Right ventricle myocardium inferior (tissue), 1 donor: ENCODE measurements at regions not wholly inside any gene's neighbourhood (a gene's known extent, or its start where the extent isn't known, plus 50 kb on each side); places are given as distances from the start of the nearest gene placed in this dataset.

Experiments used
- ATAC-seq: fragments of 200-7000 bp; cut with Tn5 transposase; one replicate; pipeline ENCODE4 v1.9.1; 2020; ENCODE audit warnings: mild to moderate bottlenecking, moderate library complexity
- DNase-seq: peaks from one replicate; pipeline ENCODE4 v3.0.0; 2021; ENCODE audit errors: missing footprints
- intact Hi-C: fragments of 100-400 bp; cut with DNase I; formaldehyde crosslinking; loops from one replicate; pipeline ENCODE4 v1.11.0; 2022
- donor health status: DM: no; HTN: yes; CAD: no; lungs with severe emphysema.

GRCh38 chr11:92879086-92879485 lies 90.4 kb upstream of the MTNR1B start:
- no peak for ATAC-seq
- intact Hi-C loops: loop anchor here (10.0 kb wide), 1 partner anchor 104 kb away; no protein-coding TSS in a partner anchor
- DNase-seq: no peak

DNA sequence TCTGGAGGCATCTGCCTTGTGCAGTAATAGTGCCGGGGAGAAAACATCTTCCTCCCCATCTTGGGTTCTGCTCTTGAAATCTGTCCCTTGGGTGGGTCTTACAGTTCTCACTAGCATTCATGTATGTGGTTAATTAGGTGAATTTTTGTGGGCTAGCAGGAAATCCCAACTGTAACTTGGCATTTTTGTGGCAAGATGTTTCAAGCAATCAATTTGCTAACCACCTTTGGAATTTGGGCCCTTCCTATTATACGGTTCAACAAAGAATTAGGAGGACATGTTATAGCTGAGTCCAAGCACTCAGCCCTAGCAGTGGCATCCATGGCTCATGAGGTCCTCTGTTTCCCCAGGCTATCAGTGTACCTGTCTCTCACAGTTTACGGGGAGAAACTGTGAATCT lies 89.1 kb upstream of the MTNR1B start:
- DNase-seq (no peak), ATAC-seq (no peak)
- intact Hi-C loops: loop anchor here (10.0 kb wide), 1 partner anchor 146 kb away; no protein-coding TSS in a partner anchor

- intact Hi-C loops: loop anchor here (10.0 kb wide), 1 partner anchor 147 kb away; no protein-coding TSS in a partner anchor
- DNase-seq (no peak), ATAC-seq (no peak)
These were observed 87.5 kb upstream of the MTNR1B start for GRCh38 chr11:92881940-92882450.

DNA sequence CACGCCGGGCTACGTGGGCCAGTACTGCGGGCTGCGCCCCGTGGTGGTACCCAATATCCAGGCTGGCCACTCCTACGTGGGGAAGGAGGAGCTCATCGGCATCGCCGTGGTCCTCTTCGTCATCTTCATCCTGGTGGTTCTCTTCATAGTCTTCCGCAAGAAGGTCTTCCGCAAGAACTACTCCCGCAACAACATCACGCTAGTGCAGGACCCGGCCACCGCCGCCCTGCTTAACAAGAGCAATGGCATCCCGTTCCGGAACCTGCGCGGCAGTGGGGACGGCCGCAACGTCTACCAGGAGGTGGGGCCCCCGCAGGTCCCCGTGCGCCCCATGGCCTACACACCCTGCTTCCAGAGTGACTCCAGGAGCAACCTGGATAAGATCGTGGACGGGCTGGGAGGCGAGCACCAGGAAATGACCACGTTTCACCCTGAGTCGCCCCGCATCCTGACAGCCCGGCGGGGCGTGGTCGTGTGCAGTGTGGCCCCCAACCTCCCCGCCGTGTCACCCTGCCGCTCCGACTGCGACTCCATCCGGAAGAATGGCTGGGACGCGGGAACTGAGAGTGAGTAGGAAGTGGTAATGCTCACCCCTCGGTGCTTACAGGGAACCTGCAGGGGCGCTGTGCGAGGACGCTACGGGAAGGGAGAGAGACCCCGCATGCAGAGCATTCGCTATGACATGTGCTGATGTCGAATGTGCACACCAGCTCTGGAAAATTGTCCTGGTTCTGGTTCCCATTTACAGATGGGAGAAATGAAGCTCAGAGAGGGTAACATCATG lies 86.4 kb upstream of the MTNR1B start:
- ATAC-seq (no peak), DNase-seq (no peak)
- intact Hi-C loops: loop anchor here (10.0 kb wide), 1 partner anchor 148 kb away; no protein-coding TSS in a partner anchor

DNA sequence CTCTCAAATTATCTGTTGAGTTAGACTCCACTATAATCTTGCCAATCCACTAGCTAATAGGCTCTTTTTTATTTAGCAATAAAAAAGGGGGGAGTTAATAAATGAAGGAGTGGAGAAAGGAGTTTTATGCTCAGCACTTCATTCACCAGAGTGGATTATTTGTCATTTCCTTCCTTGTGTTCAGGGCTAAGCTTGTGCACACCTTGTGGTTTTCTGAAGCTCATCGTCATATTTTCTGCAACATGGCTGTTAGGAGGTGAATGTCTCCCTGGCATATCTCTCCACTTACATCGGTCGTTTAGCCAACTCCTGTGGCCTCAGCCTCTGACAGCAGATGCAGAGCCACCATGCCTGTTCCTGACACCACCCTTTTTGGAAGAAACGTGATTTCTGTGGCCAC lies 83.9 kb upstream of the MTNR1B start:
- no peak for ATAC-seq
- DNase-seq: no peak

DNA sequence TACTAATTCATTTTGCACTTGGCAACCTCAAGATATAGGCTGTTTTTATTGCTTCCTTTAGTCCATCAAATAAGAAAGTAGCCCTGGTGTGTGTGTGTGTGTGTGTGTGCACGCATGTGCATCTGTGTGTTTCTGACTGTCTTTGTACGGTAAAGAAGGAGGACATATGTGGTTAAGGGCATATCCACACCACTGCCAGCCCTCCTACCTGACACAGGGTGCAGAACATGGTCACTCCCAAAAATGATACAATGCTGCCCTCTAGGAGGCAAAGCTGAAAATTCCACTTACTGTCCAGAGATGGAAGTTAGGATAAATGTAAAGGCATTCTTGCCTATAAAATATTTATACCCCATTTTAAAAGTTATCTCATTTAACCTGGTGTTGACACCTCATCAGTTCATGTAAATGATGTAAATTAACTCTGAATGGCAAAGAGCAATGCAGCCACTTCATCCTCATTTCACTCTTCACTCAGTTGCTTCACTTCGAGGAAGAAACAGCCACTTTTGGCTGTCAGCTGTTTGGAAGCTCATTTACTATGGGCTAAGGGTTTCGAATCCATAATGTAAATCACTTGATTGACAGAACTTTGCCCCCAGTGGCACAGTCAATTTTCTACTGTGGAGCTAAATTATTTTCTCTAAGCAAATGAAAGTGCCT lies 83.1 kb upstream of the MTNR1B start:
- intact Hi-C loops: loop anchor here (5.0 to 10.0 kb wide), 2 partner anchors 152 to 674 kb away; no protein-coding TSS in a partner anchor
- no peak for DNase-seq
- peak; percentile 82 for ATAC-seq

More for the DNA sequence above, 83.9 kb upstream of the MTNR1B start:
- intact Hi-C loops: loop anchor here (5.0 to 10.0 kb wide), 2 partner anchors 151 to 673 kb away; no protein-coding TSS in a partner anchor

DNA sequence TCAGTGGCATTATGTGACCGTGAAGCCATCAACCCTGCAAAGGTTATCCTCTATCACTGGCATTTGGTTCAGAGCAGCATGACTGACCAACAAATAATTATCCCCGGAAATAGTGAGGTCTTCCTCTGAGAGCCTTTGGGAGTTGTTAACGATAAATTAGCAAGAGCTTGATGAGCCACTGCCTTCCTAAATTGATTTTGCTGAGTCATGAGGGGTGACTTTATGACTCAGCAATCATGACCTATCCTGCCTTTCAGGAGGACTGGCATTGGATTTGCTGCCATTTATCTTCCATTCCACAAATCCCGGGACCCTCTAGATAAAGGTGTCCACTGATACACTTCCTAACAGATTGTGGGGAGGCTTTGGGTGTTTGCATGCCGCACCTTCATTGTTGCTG lies 80.8 kb upstream of the MTNR1B start:
- intact Hi-C loops: loop anchor here (5.0 to 10.0 kb wide), 2 partner anchors 154 to 676 kb away; no protein-coding TSS in a partner anchor
- DNase-seq: no peak
- no peak for ATAC-seq

GRCh38 chr11:92890846-92891245 lies 78.6 kb upstream of the MTNR1B start:
- ATAC-seq (no peak), DNase-seq (no peak)
- intact Hi-C loops: no loop called here

DNA sequence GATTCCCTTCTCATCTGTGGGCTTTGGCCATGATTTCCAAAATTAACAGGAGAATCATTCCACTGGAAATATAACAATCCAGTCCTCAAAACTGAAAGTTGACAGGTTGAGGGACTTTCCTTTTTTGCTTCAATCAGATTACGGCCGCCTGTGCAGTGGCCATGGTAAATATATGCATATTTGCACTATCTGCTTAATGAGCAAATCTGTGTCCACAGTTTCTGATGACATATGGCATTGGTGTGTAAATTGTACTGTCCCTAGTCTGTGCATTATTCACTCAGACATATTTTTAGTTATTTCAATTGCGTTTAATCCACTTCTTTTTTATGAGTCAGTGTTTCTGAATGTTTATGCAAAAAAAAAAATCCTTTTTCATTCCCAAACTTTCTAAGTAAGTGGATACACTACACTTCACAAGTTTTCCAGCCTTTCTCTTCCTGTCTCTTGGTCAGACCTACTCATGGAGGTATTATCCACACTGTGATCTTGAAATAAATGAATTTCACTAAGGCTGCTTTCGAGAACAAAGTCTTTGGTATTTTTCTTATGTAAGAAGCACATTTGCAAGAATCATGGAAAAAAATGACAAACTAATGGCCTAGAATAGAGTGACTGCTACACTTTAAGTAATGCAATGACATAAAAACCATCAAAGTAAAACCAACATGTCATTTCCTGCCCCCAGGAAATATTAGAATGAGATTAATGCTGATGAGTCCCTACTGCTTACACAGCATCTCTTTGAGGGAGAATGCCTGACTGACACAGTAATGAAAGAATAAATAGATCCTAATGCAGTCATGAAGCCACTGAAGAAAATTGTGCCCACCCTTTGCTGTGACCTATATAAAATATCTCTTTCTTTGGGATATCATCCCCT lies 76.4 kb upstream of the MTNR1B start:
- DNase-seq (no peak), ATAC-seq (no peak)
- intact Hi-C loops: no loop called here

- ATAC-seq: no peak
- no peak for DNase-seq
- intact Hi-C loops: no loop called here
These were observed 75.3 kb upstream of the MTNR1B start for GRCh38 chr11:92894197-92894596.

- ATAC-seq: no peak
- intact Hi-C loops: no loop called here
- no peak for DNase-seq
These were observed 72.0 kb upstream of the MTNR1B start for GRCh38 chr11:92897487-92897886.

GRCh38 chr11:92902417-92902816 lies 67.0 kb upstream of the MTNR1B start:
- ATAC-seq: no peak

GRCh38 chr11:92907671-92908070 lies 61.8 kb upstream of the MTNR1B start:
- intact Hi-C loops: no loop called here
- DNase-seq (no peak), ATAC-seq (no peak)

More at GRCh38 chr11:92902417-92902816, 67.0 kb upstream of the MTNR1B start:
- no peak for DNase-seq
- intact Hi-C loops: no loop called here

DNA sequence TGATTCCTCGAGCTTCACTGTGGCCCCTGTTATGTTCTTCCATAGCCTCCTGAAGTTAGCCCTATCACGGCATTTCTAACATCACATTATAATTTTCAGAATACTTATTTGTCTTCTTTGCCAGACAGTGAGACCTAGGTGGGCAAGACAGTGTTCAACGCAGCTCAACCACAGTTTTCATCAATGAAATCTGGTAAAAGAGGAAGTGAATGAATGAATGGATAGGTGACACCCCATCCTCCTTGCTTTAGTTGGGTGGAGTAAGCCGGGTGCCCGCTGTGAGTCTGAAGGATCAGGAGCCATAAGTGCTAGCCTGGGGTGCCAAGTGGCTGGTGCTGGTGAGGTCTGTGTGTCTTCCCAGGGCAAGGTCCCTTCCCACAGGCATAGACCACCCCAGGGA lies 60.2 kb upstream of the MTNR1B start:
- ATAC-seq: no peak
- no peak for DNase-seq

DNA sequence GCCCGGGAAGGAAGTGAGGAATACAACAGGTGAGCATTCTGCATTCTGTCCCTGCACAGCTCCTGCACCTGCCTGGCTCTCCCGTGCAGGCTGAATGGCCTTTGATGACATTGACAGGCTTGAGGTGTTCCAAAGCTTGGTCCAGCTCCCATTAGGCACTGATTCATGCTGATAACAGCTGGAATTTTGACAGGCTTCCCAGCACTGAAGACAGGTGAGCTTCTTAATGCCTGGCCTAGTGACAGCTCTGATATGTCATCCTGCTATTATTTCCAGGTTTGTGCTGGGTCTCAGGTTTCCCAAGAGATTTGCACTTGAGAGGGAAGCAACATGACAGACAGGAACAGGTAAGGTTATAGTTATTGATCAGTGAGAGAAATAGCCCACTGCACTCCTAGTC lies 58.0 kb upstream of the MTNR1B start:
- DNase-seq (no peak), ATAC-seq (no peak)
- intact Hi-C loops: no loop called here

More for the DNA sequence above, 60.2 kb upstream of the MTNR1B start:
- intact Hi-C loops: no loop called here

DNA sequence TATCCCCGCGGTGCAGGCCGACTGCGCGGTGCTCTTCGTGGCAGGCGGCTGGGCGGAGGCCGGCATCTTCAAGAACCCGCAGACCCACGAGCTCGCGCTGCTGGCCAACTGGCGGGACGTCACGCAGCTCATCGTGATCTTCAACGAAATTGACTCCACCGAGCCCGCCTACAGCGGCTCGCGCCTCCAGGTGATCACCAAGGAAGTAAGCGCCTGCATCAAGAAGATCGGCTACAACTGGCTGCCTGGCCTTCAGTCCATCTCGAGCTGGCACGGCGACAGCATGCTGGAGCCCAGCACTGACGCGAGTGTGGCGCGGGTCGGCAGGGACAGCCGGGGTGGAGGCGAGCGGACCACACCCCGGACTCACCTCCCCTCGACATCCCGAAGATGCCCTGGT lies 53.9 kb upstream of the MTNR1B start:
- ATAC-seq (no peak), DNase-seq (no peak)
- intact Hi-C loops: no loop called here

DNA sequence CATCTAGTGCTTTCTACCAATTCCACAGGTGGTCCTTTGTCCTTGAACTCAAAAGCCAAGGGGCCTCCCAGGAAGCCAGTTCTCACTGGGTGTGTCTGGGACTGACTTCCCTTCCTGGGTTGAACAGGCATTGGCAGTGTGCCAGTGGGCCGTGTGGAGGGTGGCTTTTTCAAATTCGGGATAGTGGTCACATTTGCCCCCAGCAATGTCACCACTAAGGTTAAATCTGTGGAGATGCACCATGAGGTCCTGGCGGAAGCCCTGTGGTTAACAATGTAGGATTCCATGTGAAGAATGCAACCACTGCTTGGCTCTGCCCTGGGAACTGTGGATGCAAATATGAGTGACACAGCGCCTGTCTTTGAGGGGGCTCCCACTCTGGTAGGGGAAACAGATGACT lies 53.2 kb upstream of the MTNR1B start:
- intact Hi-C loops: no loop called here
- ATAC-seq (no peak), DNase-seq (no peak)

DNA sequence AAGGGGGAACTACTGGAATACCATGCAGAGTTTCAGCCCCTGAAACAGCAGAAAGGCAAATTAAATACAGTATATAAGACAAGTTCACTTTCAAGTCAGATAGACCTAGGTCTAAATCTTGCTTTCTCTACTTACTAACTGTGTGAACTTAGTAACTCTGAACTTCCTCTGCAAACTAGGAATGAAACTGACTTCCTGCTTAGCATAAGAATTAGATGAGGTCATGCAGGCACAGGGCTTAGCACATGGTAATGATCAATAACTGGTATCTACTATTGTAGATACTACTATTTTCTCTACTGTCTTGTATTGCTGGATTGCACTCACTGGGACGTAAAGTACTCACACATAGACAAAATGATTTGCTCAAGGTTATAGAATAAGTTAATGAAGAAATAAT lies 51.5 kb upstream of the MTNR1B start:
- ATAC-seq (no peak), DNase-seq (no peak)
- intact Hi-C loops: no loop called here

DNA sequence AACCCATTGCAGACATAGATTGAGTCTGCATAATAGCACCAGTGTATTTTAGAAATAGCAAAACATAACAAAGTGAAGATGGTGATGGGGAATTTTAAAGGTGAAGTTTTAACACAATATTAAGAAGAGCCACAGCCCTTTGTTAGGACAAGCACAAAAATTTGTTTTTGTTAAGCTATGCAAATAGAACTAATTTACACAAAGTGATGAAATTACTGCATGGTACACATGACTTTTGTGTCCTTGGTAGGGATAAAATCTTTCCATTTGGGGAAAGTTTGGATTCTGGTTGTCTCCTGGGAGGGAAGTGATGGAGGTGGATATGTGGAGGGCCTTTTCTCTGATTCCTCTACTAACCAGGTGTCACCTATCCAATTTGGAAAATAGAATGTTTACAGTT lies 50.4 kb upstream of the MTNR1B start:
- intact Hi-C loops: no loop called here
- no peak for DNase-seq
- ATAC-seq: no peak
